ENCODE measurements at regions not wholly inside any gene's neighbourhood (a gene's known extent, or its start where the extent isn't known, plus 50 kb on each side); places are given as distances from the start of the nearest gene placed in this dataset.

DNA sequence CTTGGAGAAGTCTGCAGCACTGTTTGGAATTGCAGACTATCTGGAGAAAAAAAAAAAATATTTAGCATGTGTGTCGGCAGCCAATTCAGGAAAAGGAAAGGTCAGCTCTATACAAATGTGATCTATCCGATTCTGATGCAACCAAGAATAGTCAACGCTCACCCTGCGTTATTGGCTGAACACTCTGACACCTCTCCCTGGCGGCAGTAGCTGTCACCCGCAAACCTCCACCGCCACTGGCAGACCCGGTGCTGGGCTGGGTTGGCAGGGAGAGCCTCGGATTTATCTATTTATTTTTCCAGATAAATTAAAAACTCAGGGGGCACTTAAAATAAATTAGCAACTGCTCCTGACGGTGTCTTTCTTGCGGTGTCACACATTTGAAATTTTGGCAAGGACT lies 409.7 kb downstream of the VRK1 start:
- TF ChIP-seq ZNF274 (IDR thresholded peaks at IDR 0.05; ENCODE audit: low read depth, low read length) = no peak
- no peak for TF ChIP-seq YY1 (IDR thresholded peaks at IDR 0.05; ENCODE audit: insufficient read depth, insufficient read length)
